ENCODE measurements at regions not wholly inside any gene's neighbourhood (a gene's known extent, or its start where the extent isn't known, plus 50 kb on each side); places are given as distances from the start of the nearest gene placed in this dataset.

DNA sequence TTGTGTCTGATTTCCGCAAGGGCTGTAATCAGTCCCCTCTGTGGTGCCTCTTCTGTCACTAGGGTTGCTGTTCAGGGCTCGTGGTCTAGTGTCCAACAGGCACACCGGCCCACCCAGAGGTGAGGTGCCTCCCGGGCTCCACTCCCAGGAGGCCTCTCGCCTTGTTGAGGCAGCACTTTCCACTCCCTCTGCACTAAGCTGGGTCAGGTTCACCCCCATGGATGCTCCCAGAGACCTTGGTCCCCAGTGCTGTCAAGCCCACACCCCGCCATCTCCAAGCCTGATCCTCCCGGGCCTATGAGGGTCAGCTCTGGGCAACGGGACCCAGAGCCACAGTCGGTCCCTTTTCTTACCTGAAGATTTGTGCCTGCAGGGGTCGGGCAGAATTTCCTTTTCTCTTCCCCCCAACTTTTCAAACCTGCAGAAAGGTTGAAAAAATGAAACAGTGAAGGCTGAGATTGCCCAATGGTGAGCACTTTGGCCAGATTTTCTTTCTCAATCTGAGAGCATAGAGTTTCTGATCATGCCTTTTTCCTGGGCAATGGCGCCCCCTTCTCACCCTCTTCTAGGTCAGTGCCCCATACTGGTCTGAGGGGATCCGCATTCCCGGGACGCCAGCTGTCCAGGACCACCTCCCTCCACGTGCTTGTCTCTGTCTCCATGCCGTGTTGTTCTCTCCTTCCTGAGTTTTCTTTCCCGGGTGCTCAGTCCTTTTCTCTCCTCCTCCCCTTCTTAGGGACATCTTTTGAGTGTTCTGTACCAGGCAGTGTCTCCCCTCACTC is 148.0 kb downstream of the ASB1 start:
- no peak for DNase-seq
- no peak overlapping the region for H3K4me3 ChIP-seq (ENCODE audit: low read length)
- H3K9me2 ChIP-seq (replicated peaks; ENCODE audit: insufficient read depth, low read length), result no peaks in the 10 kb centered on the region
- no peaks in the 10 kb centered on the region for H3K36me3 ChIP-seq (ENCODE audit: insufficient read depth, low read length)
- H3K9me3 ChIP-seq (ENCODE audit: low read length), result no peaks in the 10 kb centered on the region
- no peaks in the 10 kb centered on the region for H3K27me3 ChIP-seq (ENCODE audit: low read length)
- H3K9ac ChIP-seq (ENCODE audit: low read length), result no peak overlapping the region
- no peak overlapping the region for H3K27ac ChIP-seq (ENCODE audit: low read length)
- H3K4me2 ChIP-seq (ENCODE audit: low read depth, low read length, poor library complexity, severe bottlenecking), result no peak overlapping the region
- H4K20me1 ChIP-seq (ENCODE audit: insufficient read depth, low read depth, low read length), result no peaks in the 10 kb centered on the region
- no peak overlapping the region for H2AFZ ChIP-seq (ENCODE audit: low read length)
- H3K4me1 ChIP-seq (ENCODE audit: low read length), result no peaks in the 10 kb centered on the region
- H3K79me2 ChIP-seq (ENCODE audit: low read length), result no peaks in the 10 kb centered on the region

DNA sequence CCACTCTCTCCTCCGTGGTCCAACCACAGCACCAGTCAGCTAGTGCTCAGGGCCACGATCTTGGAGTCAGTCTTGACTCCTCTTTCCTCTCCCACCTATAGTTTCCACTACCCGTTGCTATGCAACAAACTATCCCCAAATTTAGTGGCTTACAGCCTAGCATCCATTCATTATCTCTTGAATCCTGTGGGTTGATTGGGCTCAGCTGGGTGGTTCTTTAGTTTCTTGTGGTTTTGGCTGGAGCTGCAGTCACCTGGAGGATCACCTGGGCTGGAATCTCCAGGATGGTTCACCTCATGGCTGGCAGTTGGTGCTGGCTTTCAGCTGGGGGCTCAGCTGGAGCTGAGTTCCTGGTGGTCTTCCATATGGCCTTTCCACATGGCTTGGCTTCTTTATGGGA is 149.9 kb downstream of the ASB1 start:
- no peaks in the 10 kb centered on the region for H4K20me1 ChIP-seq (ENCODE audit: insufficient read depth, low read depth, low read length)
- no peaks in the 10 kb centered on the region for H3K27me3 ChIP-seq (ENCODE audit: low read length)
- no peak overlapping the region for H3K4me2 ChIP-seq (ENCODE audit: low read depth, low read length, poor library complexity, severe bottlenecking)
- H2AFZ ChIP-seq (ENCODE audit: low read length), result no peak overlapping the region
- no peak overlapping the region for H3K4me3 ChIP-seq (ENCODE audit: low read length)
- H3K4me1 ChIP-seq (ENCODE audit: low read length), result no peaks in the 10 kb centered on the region
- H3K36me3 ChIP-seq (ENCODE audit: insufficient read depth, low read length), result no peaks in the 10 kb centered on the region
- H3K27ac ChIP-seq (ENCODE audit: low read length), result no peak overlapping the region
- H3K79me2 ChIP-seq (ENCODE audit: low read length), result no peaks in the 10 kb centered on the region
- no peak overlapping the region for H3K9ac ChIP-seq (ENCODE audit: low read length)
- H3K9me3 ChIP-seq (ENCODE audit: low read length), result no peaks in the 10 kb centered on the region
- no peaks in the 10 kb centered on the region for H3K9me2 ChIP-seq (replicated peaks; ENCODE audit: insufficient read depth, low read length)
- DNase-seq, result no peak

DNA sequence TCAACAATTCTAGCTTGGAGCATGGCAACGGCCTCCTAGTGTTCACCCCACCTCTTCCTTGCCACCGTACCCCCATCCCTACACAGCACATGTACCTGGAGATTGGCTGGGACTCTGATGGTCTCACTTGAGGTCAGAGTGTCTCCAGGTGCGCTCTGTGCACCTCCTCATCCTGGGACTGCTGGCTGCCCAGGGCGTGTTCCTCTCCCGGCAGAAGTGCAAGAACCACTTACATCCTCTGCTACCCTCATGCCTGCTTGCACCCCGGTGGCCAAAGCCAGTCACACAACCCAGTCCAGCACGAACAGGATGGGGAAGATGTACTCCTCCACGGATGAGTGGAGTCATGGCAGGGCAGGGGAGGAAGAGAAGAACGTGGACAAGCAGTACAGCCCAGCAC is 151.5 kb downstream of the ASB1 start:
- Histone ChIP-seq H3K27ac (ENCODE audit: low read length) (no peak overlapping the region), H3K9ac (ENCODE audit: low read length) (no peak overlapping the region), H3K9me2 (replicated peaks; ENCODE audit: insufficient read depth, low read length) (no peaks in the 10 kb centered on the region), H2AFZ (ENCODE audit: low read length) (no peak overlapping the region), H3K36me3 (ENCODE audit: insufficient read depth, low read length) (no peaks in the 10 kb centered on the region), H4K20me1 (ENCODE audit: insufficient read depth, low read depth, low read length) (no peaks in the 10 kb centered on the region), H3K4me2 (ENCODE audit: low read depth, low read length, poor library complexity, severe bottlenecking) (no peak overlapping the region), H3K4me1 (ENCODE audit: low read length) (no peaks in the 10 kb centered on the region), H3K4me3 (ENCODE audit: low read length) (no peak overlapping the region), H3K27me3 (ENCODE audit: low read length) (no peaks in the 10 kb centered on the region), H3K79me2 (ENCODE audit: low read length) (no peaks in the 10 kb centered on the region), H3K9me3 (ENCODE audit: low read length) (no peaks in the 10 kb centered on the region)
- DNase-seq, result no peak

DNA sequence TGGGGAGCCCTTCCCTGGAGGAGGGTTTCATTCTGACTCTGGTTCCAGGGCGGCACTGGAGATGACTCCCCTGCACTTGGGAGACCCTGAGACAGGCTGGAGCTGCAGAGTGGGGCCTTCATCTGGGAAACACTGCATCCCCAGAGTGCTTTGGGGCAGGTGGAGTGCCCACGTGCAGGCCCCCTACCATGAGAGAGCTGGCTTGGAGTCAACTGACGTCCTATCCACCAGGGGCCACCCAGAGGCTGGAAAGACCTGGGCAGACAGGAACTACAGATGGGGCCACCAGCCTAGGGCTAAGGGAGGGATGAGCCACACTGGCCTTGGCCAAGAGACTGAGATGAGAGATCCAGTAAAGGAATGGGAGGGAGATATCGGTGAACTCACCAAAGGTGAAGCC is 153.8 kb downstream of the ASB1 start:
- Histone ChIP-seq H3K9me3 (ENCODE audit: low read length) (no peaks in the 10 kb centered on the region), H3K79me2 (ENCODE audit: low read length) (no peaks in the 10 kb centered on the region), H3K4me1 (ENCODE audit: low read length) (no peaks in the 10 kb centered on the region), H3K27me3 (ENCODE audit: low read length) (no peaks in the 10 kb centered on the region), H3K9ac (ENCODE audit: low read length) (no peak overlapping the region), H2AFZ (ENCODE audit: low read length) (no peak overlapping the region), H3K4me2 (ENCODE audit: low read depth, low read length, poor library complexity, severe bottlenecking) (no peak overlapping the region), H3K4me3 (ENCODE audit: low read length) (no peak overlapping the region), H3K36me3 (ENCODE audit: insufficient read depth, low read length) (no peaks in the 10 kb centered on the region), H3K9me2 (replicated peaks; ENCODE audit: insufficient read depth, low read length) (no peaks in the 10 kb centered on the region), H4K20me1 (ENCODE audit: insufficient read depth, low read depth, low read length) (no peaks in the 10 kb centered on the region), H3K27ac (ENCODE audit: low read length) (no peak overlapping the region)
- DNase-seq, result no peak

DNA sequence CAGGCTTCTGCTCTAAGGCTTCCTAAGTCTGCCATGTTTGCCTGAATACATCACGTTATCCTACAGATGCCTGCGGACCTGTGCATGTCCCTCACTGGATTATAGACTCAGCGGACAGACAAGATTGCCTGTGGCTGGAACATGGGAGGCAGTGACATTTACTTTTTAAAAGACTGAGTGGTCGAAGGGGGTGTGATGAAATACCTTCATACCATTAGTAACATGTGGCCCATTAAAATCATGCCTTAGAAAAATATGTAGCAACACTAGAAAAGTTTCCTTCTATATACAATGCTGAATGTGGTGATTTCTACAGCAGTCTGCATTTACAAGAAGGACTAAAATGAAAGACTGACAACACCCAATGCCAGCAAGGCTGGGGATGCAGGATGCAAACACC is 154.4 kb downstream of the ASB1 start:
- Histone ChIP-seq H3K4me2 (ENCODE audit: low read depth, low read length, poor library complexity, severe bottlenecking) (no peak overlapping the region), H4K20me1 (ENCODE audit: insufficient read depth, low read depth, low read length) (no peaks in the 10 kb centered on the region), H3K4me1 (ENCODE audit: low read length) (no peaks in the 10 kb centered on the region)

DNA sequence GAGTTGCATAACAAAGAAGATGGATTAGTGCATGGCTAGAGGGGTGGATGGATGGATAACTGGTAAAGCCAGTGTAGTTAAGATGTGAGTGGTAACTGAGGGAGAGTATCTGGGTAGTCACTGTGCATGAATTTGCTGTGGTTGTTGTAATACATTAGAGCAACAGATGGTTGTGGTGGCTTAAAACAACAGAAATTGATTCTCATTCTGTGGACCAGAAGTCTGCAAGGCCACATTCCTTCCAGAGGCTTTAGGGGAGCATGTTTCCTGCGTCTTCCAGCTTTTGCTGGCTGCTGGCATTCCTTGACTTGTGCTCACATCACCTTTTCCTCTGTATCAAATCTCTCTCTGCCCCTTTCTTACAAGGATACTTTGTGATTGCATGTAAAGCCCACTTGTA is 155.4 kb downstream of the ASB1 start:
- Histone ChIP-seq H3K9me3 (ENCODE audit: low read length) (no peaks in the 10 kb centered on the region), H3K9ac (ENCODE audit: low read length) (no peak overlapping the region), H3K9me2 (replicated peaks; ENCODE audit: insufficient read depth, low read length) (no peaks in the 10 kb centered on the region), H3K36me3 (ENCODE audit: insufficient read depth, low read length) (no peaks in the 10 kb centered on the region), H2AFZ (ENCODE audit: low read length) (no peak overlapping the region), H3K27me3 (ENCODE audit: low read length) (no peaks in the 10 kb centered on the region), H4K20me1 (ENCODE audit: insufficient read depth, low read depth, low read length) (no peaks in the 10 kb centered on the region), H3K4me3 (ENCODE audit: low read length) (no peak overlapping the region), H3K79me2 (ENCODE audit: low read length) (no peaks in the 10 kb centered on the region), H3K4me1 (ENCODE audit: low read length) (no peaks in the 10 kb centered on the region), H3K27ac (ENCODE audit: low read length) (no peak overlapping the region), H3K4me2 (ENCODE audit: low read depth, low read length, poor library complexity, severe bottlenecking) (no peak overlapping the region)
- no peak for DNase-seq

More for the DNA sequence above, 154.4 kb downstream of the ASB1 start:
- Histone ChIP-seq H2AFZ (ENCODE audit: low read length) (no peak overlapping the region), H3K36me3 (ENCODE audit: insufficient read depth, low read length) (no peaks in the 10 kb centered on the region), H3K79me2 (ENCODE audit: low read length) (no peaks in the 10 kb centered on the region), H3K27ac (ENCODE audit: low read length) (no peak overlapping the region), H3K27me3 (ENCODE audit: low read length) (no peaks in the 10 kb centered on the region), H3K9me2 (replicated peaks; ENCODE audit: insufficient read depth, low read length) (no peaks in the 10 kb centered on the region), H3K4me3 (ENCODE audit: low read length) (no peak overlapping the region), H3K9ac (ENCODE audit: low read length) (no peak overlapping the region), H3K9me3 (ENCODE audit: low read length) (no peaks in the 10 kb centered on the region)
- DNase-seq, result no peak

DNA sequence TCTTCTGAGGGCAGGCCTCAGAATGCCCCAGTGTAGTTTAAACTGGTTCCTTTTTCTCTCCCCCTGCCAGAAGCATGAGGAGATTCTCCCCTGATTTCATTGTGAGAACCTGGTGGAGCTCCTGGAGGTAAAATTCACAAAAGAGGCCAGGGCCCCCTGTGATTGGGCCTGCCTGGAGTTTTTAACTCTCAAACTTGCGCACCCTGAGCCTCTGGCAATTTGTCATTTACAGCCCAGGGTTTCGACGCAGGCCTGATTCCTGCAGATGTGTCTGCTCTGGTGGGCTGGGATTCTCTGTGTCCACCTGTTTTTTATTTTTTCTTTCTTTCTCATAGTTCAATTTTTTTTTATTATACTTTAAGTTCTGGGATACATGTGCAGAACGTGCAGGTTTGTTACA is 157.9 kb downstream of the ASB1 start:
- DNase-seq, result no peak
- H3K4me3 ChIP-seq (ENCODE audit: low read length), result no peak overlapping the region

DNA sequence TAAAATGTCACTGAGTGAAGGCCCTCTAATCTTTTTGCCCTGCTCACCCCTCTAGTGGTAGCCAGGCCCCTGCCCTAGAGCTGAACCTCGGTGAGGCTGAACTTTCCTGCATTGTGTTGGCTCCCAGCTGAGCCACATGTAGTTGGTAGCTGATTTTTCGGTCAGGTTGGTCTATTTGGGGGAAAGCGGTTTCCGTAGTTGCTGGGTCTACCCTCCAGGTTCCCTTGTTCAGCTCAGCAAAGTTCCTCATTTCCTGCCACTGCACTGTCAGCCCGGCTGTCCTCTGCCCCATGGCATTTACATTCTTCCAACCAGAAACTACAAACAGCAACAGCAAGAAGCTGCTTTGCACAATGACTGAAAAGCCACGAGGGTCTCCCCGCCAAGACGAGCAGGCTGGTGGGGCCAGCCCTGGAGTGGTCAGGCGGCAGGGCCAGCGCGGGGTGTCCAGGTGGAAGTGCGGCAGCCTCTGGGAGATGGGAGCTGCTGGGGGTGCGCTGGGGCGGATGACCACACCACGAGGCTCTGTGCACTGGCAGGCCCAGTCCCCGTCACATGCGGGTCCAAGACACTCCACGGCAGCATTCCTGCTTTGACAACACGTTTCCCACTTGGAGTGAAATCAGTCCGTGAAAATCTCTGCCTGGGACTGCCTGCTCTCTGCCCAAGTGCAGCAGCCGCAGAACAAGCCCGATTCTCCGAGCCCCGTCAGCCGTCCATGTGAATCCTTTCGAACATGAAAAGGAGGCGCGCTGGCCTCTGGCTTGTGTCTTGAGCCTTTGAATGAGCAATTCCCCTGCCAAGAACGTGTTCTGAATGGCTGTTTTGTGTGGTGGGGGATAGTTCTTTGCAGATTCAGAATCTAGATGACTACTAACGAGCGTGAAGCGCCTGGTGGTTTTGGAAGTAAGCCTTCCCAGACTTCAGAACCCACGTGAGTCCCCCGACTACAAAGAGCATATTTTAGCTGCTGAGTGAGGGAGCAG is 159.4 kb downstream of the ASB1 start:
- no peaks in the 10 kb centered on the region for H3K9me2 ChIP-seq (replicated peaks; ENCODE audit: insufficient read depth, low read length)
- no peaks in the 10 kb centered on the region for H3K9me3 ChIP-seq (ENCODE audit: low read length)
- H3K4me2 ChIP-seq (ENCODE audit: low read depth, low read length, poor library complexity, severe bottlenecking), result no peak overlapping the region
- no peak overlapping the region for H3K9ac ChIP-seq (ENCODE audit: low read length)
- H3K27ac ChIP-seq (ENCODE audit: low read length), result no peak overlapping the region
- no peak for DNase-seq
- no peak overlapping the region for H2AFZ ChIP-seq (ENCODE audit: low read length)
- H3K27me3 ChIP-seq (ENCODE audit: low read length), result no peaks in the 10 kb centered on the region
- H4K20me1 ChIP-seq (ENCODE audit: insufficient read depth, low read depth, low read length), result no peaks in the 10 kb centered on the region
- H3K36me3 ChIP-seq (ENCODE audit: insufficient read depth, low read length), result no peaks in the 10 kb centered on the region
- no peaks in the 10 kb centered on the region for H3K79me2 ChIP-seq (ENCODE audit: low read length)
- no peak overlapping the region for H3K4me3 ChIP-seq (ENCODE audit: low read length)
- no peaks in the 10 kb centered on the region for H3K4me1 ChIP-seq (ENCODE audit: low read length)

More for the DNA sequence above, 157.9 kb downstream of the ASB1 start:
- H3K27me3 ChIP-seq (ENCODE audit: low read length), result no peaks in the 10 kb centered on the region
- no peaks in the 10 kb centered on the region for H3K4me1 ChIP-seq (ENCODE audit: low read length)
- H2AFZ ChIP-seq (ENCODE audit: low read length), result no peak overlapping the region
- no peak overlapping the region for H3K9ac ChIP-seq (ENCODE audit: low read length)
- H3K36me3 ChIP-seq (ENCODE audit: insufficient read depth, low read length), result no peaks in the 10 kb centered on the region
- no peak overlapping the region for H3K4me2 ChIP-seq (ENCODE audit: low read depth, low read length, poor library complexity, severe bottlenecking)
- H3K79me2 ChIP-seq (ENCODE audit: low read length), result no peaks in the 10 kb centered on the region
- H4K20me1 ChIP-seq (ENCODE audit: insufficient read depth, low read depth, low read length), result no peaks in the 10 kb centered on the region
- H3K27ac ChIP-seq (ENCODE audit: low read length), result no peak overlapping the region
- no peaks in the 10 kb centered on the region for H3K9me3 ChIP-seq (ENCODE audit: low read length)
- no peaks in the 10 kb centered on the region for H3K9me2 ChIP-seq (replicated peaks; ENCODE audit: insufficient read depth, low read length)

All from Karpas-422 (cell line).